ENCODE measurements at regions not wholly inside any gene's neighbourhood (a gene's known extent, or its start where the extent isn't known, plus 50 kb on each side); places are given as distances from the start of the nearest gene placed in this dataset.

- Histone ChIP-seq H3K4me3 (ENCODE audit: low read depth in 1 of 3, low read length in 3 of 3) (no peak overlapping the region), H3K36me3 (ENCODE audit: control insufficient read depth in 3 of 3, insufficient read depth in 2 of 3, low read depth in 1 of 3, low read length in 3 of 3) (no peaks in the 10 kb centered on the region), H3K4me1 (ENCODE audit: control insufficient read depth in 3 of 3, insufficient read depth in 2 of 3, low read depth in 1 of 3, low read length in 2 of 3) (peaks cover 0 to 18% (median 0%) of the 10 kb centered on the region in 3 donors), H3K27me3 (ENCODE audit: control insufficient read depth in 3 of 3, insufficient read depth in 3 of 3, low read length in 3 of 3) (no peaks in the 10 kb centered on the region), H3K27ac (ENCODE audit: low read depth in 1 of 3, low read length in 2 of 3) (no peak overlapping the region), H3K9me3 (ENCODE audit: control insufficient read depth in 2 of 2, insufficient read depth in 1 of 2, low read depth in 1 of 2, low read length in 1 of 2) (no peaks in the 10 kb centered on the region)
- peak in 1 of 2 donors; percentile 36 for DNase-seq
- FAIRE-seq = no peak
- 41 to 51% (median 43%) methylated on average over 7 of the region's 7 CpGs for WGBS, 3 donors
Measured at GRCh38 chr10:78960316-78960800, 108.4 kb upstream of the ZMIZ1 start.

GRCh38 chr10:78961760-78962159 lies 107.0 kb upstream of the ZMIZ1 start:
- no peak overlapping the region for H3K4me3 ChIP-seq (ENCODE audit: low read depth in 1 of 3, low read length in 3 of 3)
- H3K27ac ChIP-seq (ENCODE audit: low read depth in 1 of 3, low read length in 2 of 3) = no peak overlapping the region
- no peaks in the 10 kb centered on the region for H3K27me3 ChIP-seq (ENCODE audit: control insufficient read depth in 3 of 3, insufficient read depth in 3 of 3, low read length in 3 of 3)
- no peaks in the 10 kb centered on the region for H3K36me3 ChIP-seq (ENCODE audit: control insufficient read depth in 3 of 3, insufficient read depth in 2 of 3, low read depth in 1 of 3, low read length in 3 of 3)
- DNase-seq = no peak
- H3K4me1 ChIP-seq (ENCODE audit: control insufficient read depth in 3 of 3, insufficient read depth in 2 of 3, low read depth in 1 of 3, low read length in 2 of 3) = peaks cover 0 to 21% (median 0%) of the 10 kb centered on the region in 3 donors
- WGBS, 3 donors = 81 to 89% (median 84%) methylated on average over 4 of the region's 4 CpGs
- no peaks in the 10 kb centered on the region for H3K9me3 ChIP-seq (ENCODE audit: control insufficient read depth in 2 of 2, insufficient read depth in 1 of 2, low read depth in 1 of 2, low read length in 1 of 2)
- FAIRE-seq = no peak

GRCh38 chr10:78963074-78964034 lies 105.4 kb upstream of the ZMIZ1 start:
- no peak overlapping the region for H3K27ac ChIP-seq (ENCODE audit: low read depth in 1 of 3, low read length in 2 of 3)
- no peaks in the 10 kb centered on the region for H3K27me3 ChIP-seq (ENCODE audit: control insufficient read depth in 3 of 3, insufficient read depth in 3 of 3, low read length in 3 of 3)
- H3K4me3 ChIP-seq (ENCODE audit: low read depth in 1 of 3, low read length in 3 of 3) = no peak overlapping the region
- H3K36me3 ChIP-seq (ENCODE audit: control insufficient read depth in 3 of 3, insufficient read depth in 2 of 3, low read depth in 1 of 3, low read length in 3 of 3) = no peaks in the 10 kb centered on the region
- 81 to 91% (median 89%) methylated on average over 23 to 27 of the region's 27 CpGs for WGBS, 3 donors
- FAIRE-seq (no peak), DNase-seq (no peak)
- no peaks in the 10 kb centered on the region for H3K9me3 ChIP-seq (ENCODE audit: control insufficient read depth in 2 of 2, insufficient read depth in 1 of 2, low read depth in 1 of 2, low read length in 1 of 2)
- peaks cover 0 to 21% (median 0%) of the 10 kb centered on the region in 3 donors for H3K4me1 ChIP-seq (ENCODE audit: control insufficient read depth in 3 of 3, insufficient read depth in 2 of 3, low read depth in 1 of 3, low read length in 2 of 3)

GRCh38 chr10:78964274-78964951 lies 104.4 kb upstream of the ZMIZ1 start:
- WGBS, 3 donors = 53 to 78% (median 70%) methylated on average over 5 of the region's 5 CpGs
- Histone ChIP-seq H3K27ac (ENCODE audit: low read depth in 1 of 3, low read length in 2 of 3) (no peak overlapping the region), H3K9me3 (ENCODE audit: control insufficient read depth in 2 of 2, insufficient read depth in 1 of 2, low read depth in 1 of 2, low read length in 1 of 2) (no peaks in the 10 kb centered on the region), H3K4me1 (ENCODE audit: control insufficient read depth in 3 of 3, insufficient read depth in 2 of 3, low read depth in 1 of 3, low read length in 2 of 3) (peaks cover 0 to 21% (median 0%) of the 10 kb centered on the region in 3 donors), H3K4me3 (ENCODE audit: low read depth in 1 of 3, low read length in 3 of 3) (no peak overlapping the region), H3K27me3 (ENCODE audit: control insufficient read depth in 3 of 3, insufficient read depth in 3 of 3, low read length in 3 of 3) (no peaks in the 10 kb centered on the region), H3K36me3 (ENCODE audit: control insufficient read depth in 3 of 3, insufficient read depth in 2 of 3, low read depth in 1 of 3, low read length in 3 of 3) (no peaks in the 10 kb centered on the region)
- DNase-seq = no peak
- FAIRE-seq = no peak

GRCh38 chr10:78964952-78965633 lies 103.7 kb upstream of the ZMIZ1 start:
- FAIRE-seq (no peak), DNase-seq (peak in 1 of 2 donors; percentile 54)
- Histone ChIP-seq H3K27me3 (ENCODE audit: control insufficient read depth in 3 of 3, insufficient read depth in 3 of 3, low read length in 3 of 3) (no peaks in the 10 kb centered on the region), H3K4me3 (ENCODE audit: low read depth in 1 of 3, low read length in 3 of 3) (no peak overlapping the region), H3K36me3 (ENCODE audit: control insufficient read depth in 3 of 3, insufficient read depth in 2 of 3, low read depth in 1 of 3, low read length in 3 of 3) (no peaks in the 10 kb centered on the region), H3K9me3 (ENCODE audit: control insufficient read depth in 2 of 2, insufficient read depth in 1 of 2, low read depth in 1 of 2, low read length in 1 of 2) (no peaks in the 10 kb centered on the region), H3K4me1 (ENCODE audit: control insufficient read depth in 3 of 3, insufficient read depth in 2 of 3, low read depth in 1 of 3, low read length in 2 of 3) (peaks cover 0 to 18% (median 0%) of the 10 kb centered on the region in 3 donors), H3K27ac (ENCODE audit: low read depth in 1 of 3, low read length in 2 of 3) (no peak overlapping the region)
- WGBS, 3 donors = 17 to 53% (median 21%) methylated on average over 17 of the region's 17 CpGs

GRCh38 chr10:78966182-78966787 lies 102.5 kb upstream of the ZMIZ1 start:
- Histone ChIP-seq H3K27ac (ENCODE audit: low read depth in 1 of 3, low read length in 2 of 3) (no peak overlapping the region), H3K4me1 (ENCODE audit: control insufficient read depth in 3 of 3, insufficient read depth in 2 of 3, low read depth in 1 of 3, low read length in 2 of 3) (peaks cover 0 to 11% (median 0%) of the 10 kb centered on the region in 3 donors), H3K9me3 (ENCODE audit: control insufficient read depth in 2 of 2, insufficient read depth in 1 of 2, low read depth in 1 of 2, low read length in 1 of 2) (no peaks in the 10 kb centered on the region), H3K27me3 (ENCODE audit: control insufficient read depth in 3 of 3, insufficient read depth in 3 of 3, low read length in 3 of 3) (no peaks in the 10 kb centered on the region), H3K36me3 (ENCODE audit: control insufficient read depth in 3 of 3, insufficient read depth in 2 of 3, low read depth in 1 of 3, low read length in 3 of 3) (no peaks in the 10 kb centered on the region), H3K4me3 (ENCODE audit: low read depth in 1 of 3, low read length in 3 of 3) (no peak overlapping the region)
- FAIRE-seq (no peak), DNase-seq (no peak)
- WGBS, 3 donors = 89 to 94% (median 91%) methylated on average over 11 of the region's 11 CpGs

GRCh38 chr10:78966844-78967488 lies 101.8 kb upstream of the ZMIZ1 start:
- no peak overlapping the region for H3K4me3 ChIP-seq (ENCODE audit: low read depth in 1 of 3, low read length in 3 of 3)
- H3K36me3 ChIP-seq (ENCODE audit: control insufficient read depth in 3 of 3, insufficient read depth in 2 of 3, low read depth in 1 of 3, low read length in 3 of 3) = no peaks in the 10 kb centered on the region
- FAIRE-seq = no peak
- WGBS, 3 donors = 92 to 93% (median 93%) methylated on average over 8 of the region's 8 CpGs
- no peak overlapping the region for H3K27ac ChIP-seq (ENCODE audit: low read depth in 1 of 3, low read length in 2 of 3)
- no peaks in the 10 kb centered on the region for H3K9me3 ChIP-seq (ENCODE audit: control insufficient read depth in 2 of 2, insufficient read depth in 1 of 2, low read depth in 1 of 2, low read length in 1 of 2)
- peaks cover 0 to 11% (median 0%) of the 10 kb centered on the region in 3 donors for H3K4me1 ChIP-seq (ENCODE audit: control insufficient read depth in 3 of 3, insufficient read depth in 2 of 3, low read depth in 1 of 3, low read length in 2 of 3)
- DNase-seq = no peak
- no peaks in the 10 kb centered on the region for H3K27me3 ChIP-seq (ENCODE audit: control insufficient read depth in 3 of 3, insufficient read depth in 3 of 3, low read length in 3 of 3)
